GM23338 (cell line): ENCODE measurements at regions not wholly inside any gene's neighbourhood (a gene's known extent, or its start where the extent isn't known, plus 50 kb on each side); places are given as distances from the start of the nearest gene placed in this dataset.

Experiments used
- ETS1 ChIP-seq: IDR thresholded peaks from 2 replicates; pipeline ENCODE4 v1.6.1; 2016; ENCODE audit warnings: antibody characterized with exemption
- EZH2 ChIP-seq: fragments of 200-600 bp; sonication (generic); IDR thresholded peaks from one replicate; pipeline ENCODE4 v1.8.0; 2017; ENCODE audit warnings: antibody characterized with exemption, mild to moderate bottlenecking, low read depth; ENCODE audit not compliant: unreplicated experiment
- EZH2phosphoT487 ChIP-seq: fragments of 200-600 bp; sonication (generic); IDR thresholded peaks from one replicate; pipeline ENCODE4 v1.8.1; 2018; ENCODE audit warnings: antibody characterized with exemption; ENCODE audit not compliant: unreplicated experiment
- JUNB ChIP-seq: IDR thresholded peaks from one replicate; pipeline ENCODE4 v1.6.1; 2016; ENCODE audit warnings: antibody characterized with exemption; ENCODE audit not compliant: unreplicated experiment
- NANOG ChIP-seq: IDR thresholded peaks from 2 replicates; pipeline ENCODE4 v1.6.1; 2016; ENCODE audit warnings: antibody characterized with exemption, borderline replicate concordance
- POLR2AphosphoS5 ChIP-seq: IDR thresholded peaks from 2 replicates; pipeline ENCODE4 v1.6.1; 2016; ENCODE audit warnings: antibody characterized with exemption, low read depth
- TF ChIP-seq, protein P1 (sequence below), 2 experiments: fragments of 200-600 bp in 1 of 2; sonication (generic) in 1 of 2; conservative IDR thresholded peaks; 2 replicates each; pipeline versions ENCODE4 v1.5.1 to v1.6.1; 2016 to 2017; ENCODE audit warnings: antibody characterized with exemption in 2 of 2, low read depth in 2 of 2, mild to moderate bottlenecking in 2 of 2, moderate library complexity in 1 of 2
- TF ChIP-seq, protein P2 (sequence below): IDR thresholded peaks from one replicate; pipeline ENCODE4 v1.6.1; 2018; ENCODE audit warnings: antibody characterized with exemption; ENCODE audit not compliant: unreplicated experiment

DNA sequence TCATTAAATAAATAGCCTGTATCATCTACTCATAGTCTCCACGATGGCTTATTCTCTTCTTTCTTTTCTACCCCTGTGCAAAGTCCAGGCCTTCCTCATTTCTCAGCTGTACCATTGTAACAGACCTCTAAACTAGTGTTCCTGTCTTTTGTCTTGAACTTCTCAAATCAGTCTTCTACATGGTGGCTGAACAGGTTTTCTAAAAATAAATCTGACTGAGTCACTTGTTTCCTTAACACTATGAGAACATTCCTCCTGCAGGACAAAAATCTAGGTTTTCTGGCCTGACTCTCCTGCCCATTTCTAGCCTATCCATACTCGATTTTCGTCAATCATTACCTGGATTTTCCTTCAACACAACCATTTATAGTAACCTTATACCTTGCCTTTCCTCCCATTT is 1080.8 kb upstream of the TENM4 start:
- TF ChIP-seq, protein P1, sequence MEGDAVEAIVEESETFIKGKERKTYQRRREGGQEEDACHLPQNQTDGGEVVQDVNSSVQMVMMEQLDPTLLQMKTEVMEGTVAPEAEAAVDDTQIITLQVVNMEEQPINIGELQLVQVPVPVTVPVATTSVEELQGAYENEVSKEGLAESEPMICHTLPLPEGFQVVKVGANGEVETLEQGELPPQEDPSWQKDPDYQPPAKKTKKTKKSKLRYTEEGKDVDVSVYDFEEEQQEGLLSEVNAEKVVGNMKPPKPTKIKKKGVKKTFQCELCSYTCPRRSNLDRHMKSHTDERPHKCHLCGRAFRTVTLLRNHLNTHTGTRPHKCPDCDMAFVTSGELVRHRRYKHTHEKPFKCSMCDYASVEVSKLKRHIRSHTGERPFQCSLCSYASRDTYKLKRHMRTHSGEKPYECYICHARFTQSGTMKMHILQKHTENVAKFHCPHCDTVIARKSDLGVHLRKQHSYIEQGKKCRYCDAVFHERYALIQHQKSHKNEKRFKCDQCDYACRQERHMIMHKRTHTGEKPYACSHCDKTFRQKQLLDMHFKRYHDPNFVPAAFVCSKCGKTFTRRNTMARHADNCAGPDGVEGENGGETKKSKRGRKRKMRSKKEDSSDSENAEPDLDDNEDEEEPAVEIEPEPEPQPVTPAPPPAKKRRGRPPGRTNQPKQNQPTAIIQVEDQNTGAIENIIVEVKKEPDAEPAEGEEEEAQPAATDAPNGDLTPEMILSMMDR (conservative IDR thresholded peaks at IDR 0.05; ENCODE audit: low read depth in 2 of 2): no peak
- TF ChIP-seq NANOG (no peak), POLR2AphosphoS5 (no peak), EZH2 (no peak), ETS1 (no peak), JUNB (no peak), EZH2phosphoT487 (no peak)
- TF ChIP-seq, protein P2, sequence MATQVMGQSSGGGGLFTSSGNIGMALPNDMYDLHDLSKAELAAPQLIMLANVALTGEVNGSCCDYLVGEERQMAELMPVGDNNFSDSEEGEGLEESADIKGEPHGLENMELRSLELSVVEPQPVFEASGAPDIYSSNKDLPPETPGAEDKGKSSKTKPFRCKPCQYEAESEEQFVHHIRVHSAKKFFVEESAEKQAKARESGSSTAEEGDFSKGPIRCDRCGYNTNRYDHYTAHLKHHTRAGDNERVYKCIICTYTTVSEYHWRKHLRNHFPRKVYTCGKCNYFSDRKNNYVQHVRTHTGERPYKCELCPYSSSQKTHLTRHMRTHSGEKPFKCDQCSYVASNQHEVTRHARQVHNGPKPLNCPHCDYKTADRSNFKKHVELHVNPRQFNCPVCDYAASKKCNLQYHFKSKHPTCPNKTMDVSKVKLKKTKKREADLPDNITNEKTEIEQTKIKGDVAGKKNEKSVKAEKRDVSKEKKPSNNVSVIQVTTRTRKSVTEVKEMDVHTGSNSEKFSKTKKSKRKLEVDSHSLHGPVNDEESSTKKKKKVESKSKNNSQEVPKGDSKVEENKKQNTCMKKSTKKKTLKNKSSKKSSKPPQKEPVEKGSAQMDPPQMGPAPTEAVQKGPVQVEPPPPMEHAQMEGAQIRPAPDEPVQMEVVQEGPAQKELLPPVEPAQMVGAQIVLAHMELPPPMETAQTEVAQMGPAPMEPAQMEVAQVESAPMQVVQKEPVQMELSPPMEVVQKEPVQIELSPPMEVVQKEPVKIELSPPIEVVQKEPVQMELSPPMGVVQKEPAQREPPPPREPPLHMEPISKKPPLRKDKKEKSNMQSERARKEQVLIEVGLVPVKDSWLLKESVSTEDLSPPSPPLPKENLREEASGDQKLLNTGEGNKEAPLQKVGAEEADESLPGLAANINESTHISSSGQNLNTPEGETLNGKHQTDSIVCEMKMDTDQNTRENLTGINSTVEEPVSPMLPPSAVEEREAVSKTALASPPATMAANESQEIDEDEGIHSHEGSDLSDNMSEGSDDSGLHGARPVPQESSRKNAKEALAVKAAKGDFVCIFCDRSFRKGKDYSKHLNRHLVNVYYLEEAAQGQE: no peak
